ENCODE measurements at regions not wholly inside any gene's neighbourhood (a gene's known extent, or its start where the extent isn't known, plus 50 kb on each side); places are given as distances from the start of the nearest gene placed in this dataset.

- no peak for TF ChIP-seq CHD7 (IDR thresholded peaks at IDR 0.05; ENCODE audit: insufficient replicate concordance, low read length)
- no peak for TF ChIP-seq YY1 (IDR thresholded peaks at IDR 0.05; ENCODE audit: low read depth, low read length)
- peak in 2 of 3 experiments; percentile 24 to 55; a peak in 2 of 4 replicates for TF ChIP-seq CTCF (IDR thresholded peaks at IDR 0.05; ENCODE audit: control extremely low read depth in 1 of 3, insufficient read depth in 1 of 3, low read depth in 1 of 3, low read length in 3 of 3)
- no peak for TF ChIP-seq JUN (IDR thresholded peaks at IDR 0.05; ENCODE audit: low read depth, low read length)
- TF ChIP-seq EP300 (IDR thresholded peaks at IDR 0.05; ENCODE audit: borderline replicate concordance in 1 of 2, low read depth in 2 of 2, low read length in 2 of 2) = no peak
- TF ChIP-seq RAD21 (IDR thresholded peaks at IDR 0.05 in 1 of 2, conservative IDR thresholded peaks at IDR 0.05 in 1 of 2; ENCODE audit: low read depth in 2 of 2, low read length in 2 of 2) = peak; percentile 29 to 51
- TF ChIP-seq GABPA (IDR thresholded peaks at IDR 0.05; ENCODE audit: borderline replicate concordance, insufficient read depth, low read length) = no peak
- no peak for TF ChIP-seq BCL11A (IDR thresholded peaks at IDR 0.05; ENCODE audit: low read depth in 2 of 2, low read length in 2 of 2)
Measured at GRCh38 chr10:20492447-20492846, 404.7 kb downstream of the NEBL start (continued).

Data from H1 (cell line).